GM12872 (cell line): ENCODE measurements at regions not wholly inside any gene's neighbourhood (a gene's known extent, or its start where the extent isn't known, plus 50 kb on each side); places are given as distances from the start of the nearest gene placed in this dataset.

ENCODE experiments used
- TF ChIP-seq, protein P1 (sequence below): IDR thresholded peaks from 3 replicates; pipeline ENCODE4 v1.5.1; 2011; ENCODE audit warnings: low read depth, mild to moderate bottlenecking, low read length, moderate library complexity; ENCODE audit not compliant: insufficient read depth

DNA sequence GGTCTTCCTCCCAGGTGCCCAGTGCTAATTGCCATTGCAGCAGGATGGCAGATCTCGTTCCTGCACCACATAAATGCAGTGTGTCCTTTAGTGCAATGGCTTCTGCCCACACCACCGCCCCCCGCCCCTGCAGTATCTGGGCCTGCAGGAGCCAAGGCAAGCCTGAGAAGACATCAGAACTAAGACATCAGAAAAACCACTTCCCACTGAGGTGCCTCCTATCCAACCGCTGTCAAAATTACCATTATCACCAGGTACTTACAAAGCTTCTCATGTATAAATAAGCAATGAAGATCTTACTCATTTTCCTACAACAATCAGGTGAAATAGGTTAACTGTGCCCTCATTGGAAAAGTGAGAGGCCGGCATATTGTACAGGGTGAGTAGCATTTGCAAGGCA lies 228.8 kb downstream of the FBXO15 start:
- TF ChIP-seq, protein P1, sequence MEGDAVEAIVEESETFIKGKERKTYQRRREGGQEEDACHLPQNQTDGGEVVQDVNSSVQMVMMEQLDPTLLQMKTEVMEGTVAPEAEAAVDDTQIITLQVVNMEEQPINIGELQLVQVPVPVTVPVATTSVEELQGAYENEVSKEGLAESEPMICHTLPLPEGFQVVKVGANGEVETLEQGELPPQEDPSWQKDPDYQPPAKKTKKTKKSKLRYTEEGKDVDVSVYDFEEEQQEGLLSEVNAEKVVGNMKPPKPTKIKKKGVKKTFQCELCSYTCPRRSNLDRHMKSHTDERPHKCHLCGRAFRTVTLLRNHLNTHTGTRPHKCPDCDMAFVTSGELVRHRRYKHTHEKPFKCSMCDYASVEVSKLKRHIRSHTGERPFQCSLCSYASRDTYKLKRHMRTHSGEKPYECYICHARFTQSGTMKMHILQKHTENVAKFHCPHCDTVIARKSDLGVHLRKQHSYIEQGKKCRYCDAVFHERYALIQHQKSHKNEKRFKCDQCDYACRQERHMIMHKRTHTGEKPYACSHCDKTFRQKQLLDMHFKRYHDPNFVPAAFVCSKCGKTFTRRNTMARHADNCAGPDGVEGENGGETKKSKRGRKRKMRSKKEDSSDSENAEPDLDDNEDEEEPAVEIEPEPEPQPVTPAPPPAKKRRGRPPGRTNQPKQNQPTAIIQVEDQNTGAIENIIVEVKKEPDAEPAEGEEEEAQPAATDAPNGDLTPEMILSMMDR = no peak

DNA sequence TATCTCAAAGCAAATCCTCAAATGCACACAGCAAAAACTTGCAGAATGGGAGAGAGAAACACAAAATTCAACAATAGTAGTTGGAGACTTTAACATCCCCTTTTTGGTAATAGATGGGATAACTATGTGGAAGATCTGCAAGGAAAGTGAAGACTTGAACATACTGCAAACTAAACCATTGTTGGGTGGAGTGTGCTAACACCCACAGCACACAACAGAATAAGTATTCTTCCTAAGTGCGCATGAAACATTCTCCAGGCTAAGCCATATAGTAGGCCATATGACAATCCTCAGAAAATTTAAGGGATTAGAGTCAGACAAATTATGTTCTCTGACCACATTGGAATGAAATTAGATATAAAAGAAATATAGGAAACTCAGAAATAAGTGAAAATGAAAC lies 230.6 kb downstream of the FBXO15 start:
- TF ChIP-seq, protein P1 = no peak

DNA sequence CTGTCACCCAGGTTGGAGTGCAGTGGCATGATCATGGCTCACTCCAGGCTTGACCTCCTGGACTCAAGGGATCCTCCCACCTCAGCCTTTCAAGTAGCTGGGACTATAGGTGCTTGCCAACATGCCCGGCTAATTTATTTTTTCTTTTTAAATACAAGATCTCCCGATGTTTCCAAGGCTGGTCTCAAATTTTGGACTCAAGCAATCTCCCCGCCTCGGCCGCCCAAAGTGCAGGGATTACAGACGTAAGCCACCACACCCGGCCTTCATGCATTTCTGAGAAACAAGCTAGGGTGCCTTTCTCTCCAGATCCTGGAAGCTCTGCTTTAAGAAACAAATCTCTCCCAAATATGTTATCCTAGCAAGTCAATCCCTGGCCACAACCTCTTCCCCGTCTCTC lies 234.1 kb downstream of the FBXO15 start:
- TF ChIP-seq, protein P1 = no peak

GRCh38 chr18:73908323-73908722 lies 239.3 kb downstream of the FBXO15 start:
- TF ChIP-seq, protein P1 = no peak

GRCh38 chr18:73901566-73901965 lies 246.1 kb downstream of the FBXO15 start:
- TF ChIP-seq, protein P1 = no peak

DNA sequence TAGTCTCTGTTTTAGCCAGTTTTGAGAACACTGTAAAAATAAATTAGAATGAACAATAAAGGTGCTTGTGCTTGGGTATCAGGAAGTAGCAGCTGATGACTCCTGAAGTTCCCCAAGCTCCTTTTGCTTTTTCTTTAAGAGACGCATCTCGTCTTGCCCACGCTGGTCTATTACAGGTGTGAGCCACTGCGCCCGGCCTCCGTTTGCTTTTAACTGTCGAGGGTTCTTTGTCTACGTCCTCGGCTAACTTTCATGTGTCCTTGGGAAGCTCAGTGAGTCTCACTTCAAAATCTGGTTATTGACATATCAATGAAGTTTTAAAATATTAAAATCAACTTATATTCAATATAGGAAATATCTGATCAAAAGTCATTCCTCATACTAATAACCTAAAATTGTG lies 246.5 kb downstream of the FBXO15 start:
- TF ChIP-seq, protein P1 = no peak

GRCh38 chr18:73900106-73900835 lies 247.4 kb downstream of the FBXO15 start:
- TF ChIP-seq, protein P1 = no peak
